MV-4-11 (cell line): ENCODE measurements at regions not wholly inside any gene's neighbourhood (a gene's known extent, or its start where the extent isn't known, plus 50 kb on each side); places are given as distances from the start of the nearest gene placed in this dataset.

Source experiments
- DNase-seq: peaks from one replicate; lab custom pipeline; 2025; lab: John Stamatoyannopoulos, UW

GRCh38 chr18:39527465-39527864 is 1961.9 kb upstream of the CELF4 start:
- DNase-seq, result no peak

GRCh38 chr18:39524370-39524769 is 1958.8 kb upstream of the CELF4 start:
- no peak for DNase-seq

- DNase-seq, result no peak
These were observed 1957.7 kb upstream of the CELF4 start for GRCh38 chr18:39523281-39523680.

- DNase-seq, result no peak
These were observed 1955.6 kb upstream of the CELF4 start for GRCh38 chr18:39521164-39521563.

- DNase-seq, result no peak
These were observed 1954.1 kb upstream of the CELF4 start for GRCh38 chr18:39519741-39520140.

- no peak for DNase-seq
These were observed 1949.7 kb upstream of the CELF4 start for GRCh38 chr18:39515299-39515698.

- DNase-seq, result no peak
These were observed 1947.6 kb upstream of the CELF4 start for GRCh38 chr18:39513186-39513585.

- DNase-seq, result no peak
These were observed 1941.2 kb upstream of the CELF4 start for GRCh38 chr18:39506581-39507330.

GRCh38 chr18:39500306-39500705 is 1934.7 kb upstream of the CELF4 start:
- DNase-seq, result no peak

- no peak for DNase-seq
These were observed 1932.2 kb upstream of the CELF4 start for GRCh38 chr18:39497821-39498220.

GRCh38 chr18:39496986-39497385 is 1931.4 kb upstream of the CELF4 start:
- no peak for DNase-seq

- no peak for DNase-seq
These were observed 1928.8 kb upstream of the CELF4 start for GRCh38 chr18:39494211-39494896.

GRCh38 chr18:39491408-39491807 is 1925.8 kb upstream of the CELF4 start:
- no peak for DNase-seq

GRCh38 chr18:39489431-39489830 is 1923.8 kb upstream of the CELF4 start:
- DNase-seq, result no peak

- no peak for DNase-seq
These were observed 1922.3 kb upstream of the CELF4 start for GRCh38 chr18:39487932-39488331.

GRCh38 chr18:39486268-39486667 is 1920.7 kb upstream of the CELF4 start:
- DNase-seq, result no peak

GRCh38 chr18:39485696-39486095 is 1920.1 kb upstream of the CELF4 start:
- no peak for DNase-seq

GRCh38 chr18:39481281-39481680 is 1915.7 kb upstream of the CELF4 start:
- DNase-seq, result no peak

- no peak for DNase-seq
These were observed 1915.0 kb upstream of the CELF4 start for GRCh38 chr18:39480494-39481195.

GRCh38 chr18:39464006-39464405 is 1898.4 kb upstream of the CELF4 start:
- no peak for DNase-seq

GRCh38 chr18:39462436-39462835 is 1896.8 kb upstream of the CELF4 start:
- DNase-seq, result no peak

GRCh38 chr18:39460136-39460535 is 1894.5 kb upstream of the CELF4 start:
- DNase-seq, result no peak

- no peak for DNase-seq
These were observed 1889.7 kb upstream of the CELF4 start for GRCh38 chr18:39455285-39455684.
